ENCODE measurements at regions not wholly inside any gene's neighbourhood (a gene's known extent, or its start where the extent isn't known, plus 50 kb on each side); places are given as distances from the start of the nearest gene placed in this dataset.

GRCh38 chr9:19527663-19528062 lies 118.9 kb downstream of the ACER2 start:
- TF ChIP-seq CTCF (conservative IDR thresholded peaks at IDR 0.05; ENCODE audit: low read length) = no peak
- TF ChIP-seq EZH2phosphoT487 (IDR thresholded peaks at IDR 0.05; ENCODE audit: borderline replicate concordance, low read depth, low read length) = no peak

Data from OCI-LY7 (cell line).